Stomach (tissue), 8 donors: ENCODE measurements at regions not wholly inside any gene's neighbourhood (a gene's known extent, or its start where the extent isn't known, plus 50 kb on each side); places are given as distances from the start of the nearest gene placed in this dataset.

Source experiments
- DNase-seq, 2 donors: peaks; one replicate each; pipeline versions ENCODE4 v3.0.0 to v3.0.0-alpha.2; 2013 to 2019
- H3K27ac ChIP-seq, 5 donors: fragments of 200-600 bp in 4 of 5; sonication (generic) in 4 of 5; one replicate each; pipeline ENCODE4 v1.5.1; 2013 to 2019; ENCODE audit warnings: mild to moderate bottlenecking in 1 of 5, moderate library complexity in 1 of 5
- H3K27me3 ChIP-seq, 3 donors: fragments of 200-600 bp; sonication (generic); one replicate each; pipeline ENCODE4 v1.5.1; 2017 to 2019; ENCODE audit warnings: mixed run types in 1 of 3
- H3K36me3 ChIP-seq, 4 donors: fragments of 200-600 bp; sonication (generic); 1 replicate in 3 of 4; 2 replicates in 1 of 4; pipeline ENCODE4 v1.5.1; 2016 to 2019
- H3K4me1 ChIP-seq, 4 donors: fragments of 200-600 bp; sonication (generic); one replicate each; pipeline ENCODE4 v1.5.1; 2016 to 2019
- H3K4me3 ChIP-seq, 4 donors: fragments of 200-600 bp; sonication (generic) in 3 of 4; one replicate each; pipeline ENCODE4 v1.5.1; 2016 to 2019; ENCODE audit warnings: mild to moderate bottlenecking in 1 of 4
- H3K9me3 ChIP-seq, 4 donors: fragments of 200-600 bp; sonication (generic); one replicate each; pipeline ENCODE4 v1.5.1; 2016 to 2019
- EP300 ChIP-seq: sonication (generic); formaldehyde crosslinking; IDR thresholded peaks from one replicate; pipeline ENCODE4 v1.6.1; 2017; ENCODE audit warnings: antibody characterized with exemption
- POLR2A ChIP-seq, 4 donors: fragments of 450-650 bp; IDR thresholded peaks; one replicate each; pipeline ENCODE4 v1.6.1; 2016; ENCODE audit warnings: antibody characterized with exemption in 4 of 4, control low read depth in 2 of 4, mild to moderate bottlenecking in 1 of 4, moderate library complexity in 1 of 4
- POLR2AphosphoS5 ChIP-seq, 3 donors: sonication (generic); formaldehyde crosslinking; IDR thresholded peaks; one replicate each; pipeline ENCODE4 v1.6.1; 2016; ENCODE audit warnings: antibody characterized with exemption in 3 of 3
- WGBS, 5 donors: extraction: QIAGEN DNeasy Blood & Tissue Kit in 3 of 5; methylation state at CpG; one replicate each; pipeline versions ENCODE4 v1.1.5 to v1.1.7; 2013 to 2018; 5-methylcytosine and 5-hydroxymethylcytosine counted together
- intact Hi-C: fragments of 100-400 bp; cut with DNase I; formaldehyde crosslinking; loops from one replicate; pipeline ENCODE4 v1.15.1; 2023; ENCODE audit warnings: low total_unique reads
- TF ChIP-seq, protein P1 (sequence below), 7 experiments: fragments of 450-650 bp in 4 of 7; fragments of 200-600 bp in 3 of 7; sonication (generic) in 3 of 7; IDR thresholded peaks; one replicate each; pipeline ENCODE4 v1.5.1; 2016 to 2019; ENCODE audit warnings: antibody characterized with exemption in 7 of 7, control low read depth in 2 of 7, mild to moderate bottlenecking in 1 of 7
- donor health status: healthy with polysubstance abuse.
- donor health status: Bipolar disorder and iron deficiency.
- donor health status: healthy.

DNA sequence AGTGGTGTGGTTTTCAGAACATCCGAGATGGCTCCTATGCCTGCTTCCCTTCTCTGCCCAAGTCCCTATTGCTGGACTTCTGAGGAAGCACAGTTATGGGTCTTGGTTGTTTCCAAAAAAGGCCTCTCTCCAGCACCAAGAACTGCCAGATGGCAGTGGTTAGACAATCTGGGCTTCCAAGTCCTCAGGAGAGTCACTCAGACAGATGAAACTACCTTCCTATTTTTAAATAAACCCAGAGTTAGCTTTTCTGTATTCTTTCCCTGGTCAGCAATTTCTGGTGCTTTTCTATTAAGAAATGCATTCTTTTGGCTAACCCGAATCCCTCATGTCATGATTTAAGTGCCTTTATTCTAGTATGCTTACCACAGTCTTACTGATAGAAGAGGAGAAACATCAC lies 245.9 kb downstream of the PRDM2 start:
- WGBS, 5 donors: 65 to 83% (median 76%) methylated on average over 2 of the region's 2 CpGs
- DNase-seq: no peak
- TF ChIP-seq POLR2AphosphoS5 (IDR thresholded peaks at IDR 0.05): no peak
- TF ChIP-seq, protein P1, sequence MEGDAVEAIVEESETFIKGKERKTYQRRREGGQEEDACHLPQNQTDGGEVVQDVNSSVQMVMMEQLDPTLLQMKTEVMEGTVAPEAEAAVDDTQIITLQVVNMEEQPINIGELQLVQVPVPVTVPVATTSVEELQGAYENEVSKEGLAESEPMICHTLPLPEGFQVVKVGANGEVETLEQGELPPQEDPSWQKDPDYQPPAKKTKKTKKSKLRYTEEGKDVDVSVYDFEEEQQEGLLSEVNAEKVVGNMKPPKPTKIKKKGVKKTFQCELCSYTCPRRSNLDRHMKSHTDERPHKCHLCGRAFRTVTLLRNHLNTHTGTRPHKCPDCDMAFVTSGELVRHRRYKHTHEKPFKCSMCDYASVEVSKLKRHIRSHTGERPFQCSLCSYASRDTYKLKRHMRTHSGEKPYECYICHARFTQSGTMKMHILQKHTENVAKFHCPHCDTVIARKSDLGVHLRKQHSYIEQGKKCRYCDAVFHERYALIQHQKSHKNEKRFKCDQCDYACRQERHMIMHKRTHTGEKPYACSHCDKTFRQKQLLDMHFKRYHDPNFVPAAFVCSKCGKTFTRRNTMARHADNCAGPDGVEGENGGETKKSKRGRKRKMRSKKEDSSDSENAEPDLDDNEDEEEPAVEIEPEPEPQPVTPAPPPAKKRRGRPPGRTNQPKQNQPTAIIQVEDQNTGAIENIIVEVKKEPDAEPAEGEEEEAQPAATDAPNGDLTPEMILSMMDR (IDR thresholded peaks at IDR 0.05): no peak
- TF ChIP-seq EP300: no peak
- TF ChIP-seq POLR2A (IDR thresholded peaks at IDR 0.05): no peak
- no peak overlapping the region for H3K4me3 ChIP-seq
- H3K27me3 ChIP-seq: no peaks in the 10 kb centered on the region
- H3K36me3 ChIP-seq: no peaks in the 10 kb centered on the region
- no peaks in the 10 kb centered on the region for H3K4me1 ChIP-seq
- peaks cover 0 to 8% (median 0%) of the 10 kb centered on the region in 4 donors for H3K9me3 ChIP-seq
- H3K27ac ChIP-seq: no peak overlapping the region
- intact Hi-C loops: no loop called here

DNA sequence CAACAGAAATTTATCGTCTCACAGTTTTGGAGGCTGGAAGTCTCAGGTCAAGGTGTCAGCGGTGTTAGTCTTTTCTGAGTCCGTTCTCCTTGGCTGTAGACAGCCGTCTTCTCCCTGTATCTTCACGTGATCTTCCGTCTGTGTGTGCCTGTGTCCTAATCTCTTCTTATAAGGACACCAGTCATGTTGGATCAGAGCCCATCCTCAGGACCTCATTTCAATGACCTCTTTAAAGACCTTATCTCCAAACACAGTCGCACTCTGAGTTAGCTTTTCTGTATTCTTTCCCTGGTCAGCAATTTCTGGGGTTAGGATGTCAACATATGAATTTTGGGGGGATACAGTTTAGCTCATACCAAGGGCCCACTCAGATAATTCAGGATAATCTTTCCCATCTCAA lies 247.7 kb downstream of the PRDM2 start:
- intact Hi-C loops: no loop called here
- no peaks in the 10 kb centered on the region for H3K27me3 ChIP-seq
- no peak for DNase-seq
- H3K4me3 ChIP-seq: no peak overlapping the region
- WGBS, 5 donors: 86 to 96% (median 91%) methylated on average over 6 to 7 of the region's 7 CpGs
- peak overlapping the region in 3 of 5 donors; percentile 56 to 76 (median 72) for H3K27ac ChIP-seq
- no peaks in the 10 kb centered on the region for H3K36me3 ChIP-seq
- H3K9me3 ChIP-seq: peaks cover 0 to 7% (median 0%) of the 10 kb centered on the region in 4 donors
- TF ChIP-seq POLR2A (IDR thresholded peaks at IDR 0.05) (no peak), EP300 (no peak), POLR2AphosphoS5 (IDR thresholded peaks at IDR 0.05) (no peak)
- TF ChIP-seq, protein P1 (IDR thresholded peaks at IDR 0.05): no peak
- no peaks in the 10 kb centered on the region for H3K4me1 ChIP-seq

DNA sequence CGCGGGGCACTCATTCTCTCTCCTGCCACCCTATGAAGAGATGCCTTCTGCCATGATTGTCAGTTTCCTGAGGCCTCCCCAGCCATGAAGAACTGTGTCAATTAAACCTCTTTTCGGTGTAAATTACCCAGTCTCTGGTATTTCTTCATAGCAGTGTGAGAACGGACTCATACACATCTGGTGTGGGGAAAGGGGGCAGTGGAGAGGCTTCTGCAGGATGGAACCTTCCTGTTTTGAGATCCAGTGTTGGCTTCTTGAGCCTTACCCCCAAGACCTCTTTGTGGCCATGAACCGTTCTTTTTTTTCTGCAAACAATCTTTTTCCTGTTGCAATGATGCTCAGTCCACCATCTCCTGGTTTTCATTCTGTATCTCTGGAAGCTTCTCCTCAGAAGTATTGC lies 248.4 kb downstream of the PRDM2 start:
- no peak overlapping the region for H3K4me3 ChIP-seq
- H3K36me3 ChIP-seq: no peaks in the 10 kb centered on the region
- H3K9me3 ChIP-seq: no peaks in the 10 kb centered on the region
- no peaks in the 10 kb centered on the region for H3K27me3 ChIP-seq
- WGBS, 5 donors: 76 to 86% (median 78%) methylated on average over 5 of the region's 5 CpGs
- peak overlapping the region in 4 of 5 donors; percentile 56 to 76 (median 70) for H3K27ac ChIP-seq
- TF ChIP-seq POLR2A (IDR thresholded peaks at IDR 0.05): no peak
- TF ChIP-seq POLR2AphosphoS5 (IDR thresholded peaks at IDR 0.05): no peak
- H3K4me1 ChIP-seq: no peaks in the 10 kb centered on the region
- DNase-seq: no peak
- intact Hi-C loops: no loop called here

DNA sequence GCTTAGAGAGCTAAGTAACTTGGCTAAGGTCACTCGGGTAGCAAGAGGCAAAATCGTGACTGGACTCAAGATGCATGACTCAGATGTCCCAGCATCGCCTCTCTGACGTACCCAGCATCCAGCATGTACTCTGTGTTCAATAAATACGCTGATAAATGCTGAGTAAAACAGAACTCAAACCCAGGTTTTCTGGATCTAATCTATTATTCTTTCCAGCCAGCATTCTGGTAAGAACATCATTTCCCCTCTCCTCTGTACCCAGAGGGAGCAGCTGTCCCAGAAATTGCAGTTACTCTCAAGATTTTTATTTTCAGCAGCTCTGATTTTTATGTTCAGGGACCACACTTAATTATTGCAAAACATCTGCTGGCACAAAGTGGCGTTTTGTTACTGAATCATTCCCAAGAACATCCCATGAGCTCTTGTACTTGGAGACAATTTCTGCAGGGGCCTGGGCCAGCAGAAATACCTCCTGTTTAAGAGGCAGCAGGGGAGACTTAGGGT lies 249.0 kb downstream of the PRDM2 start:
- no peaks in the 10 kb centered on the region for H3K27me3 ChIP-seq
- H3K36me3 ChIP-seq: no peaks in the 10 kb centered on the region
- H3K4me3 ChIP-seq: no peak overlapping the region
- H3K4me1 ChIP-seq: no peaks in the 10 kb centered on the region
- peak overlapping the region in 4 of 5 donors; percentile 25 to 76 (median 70) for H3K27ac ChIP-seq
- peak in 1 of 2 donors; percentile 8 for DNase-seq
- H3K9me3 ChIP-seq: no peaks in the 10 kb centered on the region
- intact Hi-C loops: no loop called here
- TF ChIP-seq POLR2AphosphoS5 (IDR thresholded peaks at IDR 0.05): peak in 1 of 3 donors; percentile 6
- TF ChIP-seq, protein P1 (IDR thresholded peaks at IDR 0.05): no peak
- TF ChIP-seq POLR2A (IDR thresholded peaks at IDR 0.05): no peak
- WGBS, 5 donors: 57 to 70% (median 66%) methylated on average over 6 of the region's 6 CpGs

DNA sequence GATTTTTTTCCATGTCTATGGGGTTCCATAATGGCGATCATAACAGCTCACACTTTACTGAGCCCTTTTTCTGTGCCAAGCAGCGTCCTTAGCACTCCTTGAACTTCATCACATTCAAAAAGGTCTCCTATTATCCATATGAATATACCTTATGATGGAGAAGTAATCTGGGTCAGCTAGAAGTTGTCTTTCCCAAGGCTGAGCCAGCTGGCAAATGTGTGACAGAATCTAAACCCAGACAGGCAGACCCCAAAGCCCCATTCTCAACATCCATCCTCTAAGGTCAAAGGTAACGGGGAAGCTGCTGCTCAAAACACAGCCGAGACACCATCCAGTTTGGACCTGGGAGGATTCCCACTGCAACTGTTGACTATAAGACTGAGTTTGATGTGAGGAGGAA lies 249.6 kb downstream of the PRDM2 start:
- H3K4me1 ChIP-seq: no peaks in the 10 kb centered on the region
- intact Hi-C loops: no loop called here
- no peaks in the 10 kb centered on the region for H3K36me3 ChIP-seq
- H3K4me3 ChIP-seq: no peak overlapping the region
- no peaks in the 10 kb centered on the region for H3K27me3 ChIP-seq
- TF ChIP-seq POLR2A (IDR thresholded peaks at IDR 0.05) (no peak), EP300 (no peak), POLR2AphosphoS5 (IDR thresholded peaks at IDR 0.05) (no peak)
- TF ChIP-seq, protein P1 (IDR thresholded peaks at IDR 0.05): no peak
- H3K27ac ChIP-seq: peak overlapping the region in 4 of 5 donors; percentile 25 to 76 (median 69)
- no peak for DNase-seq
- WGBS, 5 donors: 81 to 91% (median 86%) methylated on average over 4 of the region's 4 CpGs
- no peaks in the 10 kb centered on the region for H3K9me3 ChIP-seq
